Esophagus muscularis mucosa (tissue), 3 donors: ENCODE measurements at regions not wholly inside any gene's neighbourhood (a gene's known extent, or its start where the extent isn't known, plus 50 kb on each side); places are given as distances from the start of the nearest gene placed in this dataset.

ENCODE experiments used
- POLR2A ChIP-seq: fragments of 450-650 bp; IDR thresholded peaks from one replicate; pipeline ENCODE4 v1.6.1; 2017; ENCODE audit warnings: antibody characterized with exemption, moderate library complexity, mild to moderate bottlenecking, low read depth
- POLR2AphosphoS5 ChIP-seq, 2 donors: sonication (generic); formaldehyde crosslinking; IDR thresholded peaks; one replicate each; pipeline ENCODE4 v1.6.1; 2017; ENCODE audit warnings: antibody characterized with exemption in 2 of 2
- TF ChIP-seq, protein P1 (sequence below), 3 experiments: fragments of 200-600 bp in 2 of 3; fragments of 450-650 bp in 1 of 3; sonication (generic) in 2 of 3; IDR thresholded peaks; one replicate each; pipeline ENCODE4 v1.5.1; 2017 to 2019; ENCODE audit warnings: antibody characterized with exemption in 3 of 3, mild to moderate bottlenecking in 2 of 3, moderate library complexity in 1 of 3

DNA sequence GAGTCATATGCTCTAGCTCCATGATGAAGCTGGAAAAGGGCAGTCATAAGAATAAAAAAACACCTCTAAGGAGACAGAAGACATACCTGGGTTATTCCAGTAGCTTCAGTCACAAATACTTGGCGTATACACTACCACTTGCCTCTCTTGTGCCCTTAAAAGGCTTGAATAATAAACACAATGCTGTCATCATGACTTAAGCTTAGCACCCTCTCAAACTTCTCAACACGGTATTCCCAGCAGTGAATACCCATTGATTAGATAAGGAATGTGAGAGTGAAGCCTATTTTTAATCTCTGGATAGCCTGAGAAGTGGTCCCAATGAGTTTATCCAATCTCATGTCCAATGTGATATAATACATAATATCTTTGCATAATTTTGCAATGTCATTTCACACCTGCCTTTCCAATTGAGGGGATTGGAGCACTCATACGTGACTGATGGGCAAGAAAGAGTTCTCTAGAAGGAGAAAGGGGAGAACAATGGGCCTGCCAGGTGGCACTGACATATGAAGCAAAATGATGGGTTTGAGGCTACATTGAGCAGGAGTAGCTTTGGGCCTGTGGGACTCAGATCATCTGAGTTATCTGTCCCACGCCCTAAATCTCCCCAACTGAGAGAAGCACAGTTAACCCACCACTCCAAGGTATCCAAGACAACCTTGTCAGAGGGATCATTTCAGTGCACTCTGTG is 298.6 kb upstream of the DAB1 start:
- TF ChIP-seq, protein P1, sequence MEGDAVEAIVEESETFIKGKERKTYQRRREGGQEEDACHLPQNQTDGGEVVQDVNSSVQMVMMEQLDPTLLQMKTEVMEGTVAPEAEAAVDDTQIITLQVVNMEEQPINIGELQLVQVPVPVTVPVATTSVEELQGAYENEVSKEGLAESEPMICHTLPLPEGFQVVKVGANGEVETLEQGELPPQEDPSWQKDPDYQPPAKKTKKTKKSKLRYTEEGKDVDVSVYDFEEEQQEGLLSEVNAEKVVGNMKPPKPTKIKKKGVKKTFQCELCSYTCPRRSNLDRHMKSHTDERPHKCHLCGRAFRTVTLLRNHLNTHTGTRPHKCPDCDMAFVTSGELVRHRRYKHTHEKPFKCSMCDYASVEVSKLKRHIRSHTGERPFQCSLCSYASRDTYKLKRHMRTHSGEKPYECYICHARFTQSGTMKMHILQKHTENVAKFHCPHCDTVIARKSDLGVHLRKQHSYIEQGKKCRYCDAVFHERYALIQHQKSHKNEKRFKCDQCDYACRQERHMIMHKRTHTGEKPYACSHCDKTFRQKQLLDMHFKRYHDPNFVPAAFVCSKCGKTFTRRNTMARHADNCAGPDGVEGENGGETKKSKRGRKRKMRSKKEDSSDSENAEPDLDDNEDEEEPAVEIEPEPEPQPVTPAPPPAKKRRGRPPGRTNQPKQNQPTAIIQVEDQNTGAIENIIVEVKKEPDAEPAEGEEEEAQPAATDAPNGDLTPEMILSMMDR (IDR thresholded peaks at IDR 0.05): no peak
- TF ChIP-seq POLR2A: no peak
- no peak for TF ChIP-seq POLR2AphosphoS5 (IDR thresholded peaks at IDR 0.05)
